ENCODE measurements at regions not wholly inside any gene's neighbourhood (a gene's known extent, or its start where the extent isn't known, plus 50 kb on each side); places are given as distances from the start of the nearest gene placed in this dataset.
A peak's percentile ranks its signal among the peaks of the same experiment; 100 is the strongest.

GRCh38 chr12:19681007-19681406, 241.7 kb downstream of the AEBP2 start:
- H3K4me1 ChIP-seq, result no peaks in the 10 kb centered on the region
- no peak overlapping the region for H3K27ac ChIP-seq
- intact Hi-C loops (cut with DNase I), result no loop called here
- WGBS, 2 donors, result 54 to 77% methylated on average over 3 of the region's 3 CpGs
- H3K36me3 ChIP-seq, result no peaks in the 10 kb centered on the region
- H3K27me3 ChIP-seq, result no peaks in the 10 kb centered on the region
- no peak for TF ChIP-seq CTCF (IDR thresholded peaks at IDR 0.05)
- H3K4me3 ChIP-seq, result no peak overlapping the region
- peaks cover 0 to 39% (median 0%) of the 10 kb centered on the region in 11 donors for H3K9me3 ChIP-seq
- ATAC-seq (no peak), DNase-seq (no peak)

DNA sequence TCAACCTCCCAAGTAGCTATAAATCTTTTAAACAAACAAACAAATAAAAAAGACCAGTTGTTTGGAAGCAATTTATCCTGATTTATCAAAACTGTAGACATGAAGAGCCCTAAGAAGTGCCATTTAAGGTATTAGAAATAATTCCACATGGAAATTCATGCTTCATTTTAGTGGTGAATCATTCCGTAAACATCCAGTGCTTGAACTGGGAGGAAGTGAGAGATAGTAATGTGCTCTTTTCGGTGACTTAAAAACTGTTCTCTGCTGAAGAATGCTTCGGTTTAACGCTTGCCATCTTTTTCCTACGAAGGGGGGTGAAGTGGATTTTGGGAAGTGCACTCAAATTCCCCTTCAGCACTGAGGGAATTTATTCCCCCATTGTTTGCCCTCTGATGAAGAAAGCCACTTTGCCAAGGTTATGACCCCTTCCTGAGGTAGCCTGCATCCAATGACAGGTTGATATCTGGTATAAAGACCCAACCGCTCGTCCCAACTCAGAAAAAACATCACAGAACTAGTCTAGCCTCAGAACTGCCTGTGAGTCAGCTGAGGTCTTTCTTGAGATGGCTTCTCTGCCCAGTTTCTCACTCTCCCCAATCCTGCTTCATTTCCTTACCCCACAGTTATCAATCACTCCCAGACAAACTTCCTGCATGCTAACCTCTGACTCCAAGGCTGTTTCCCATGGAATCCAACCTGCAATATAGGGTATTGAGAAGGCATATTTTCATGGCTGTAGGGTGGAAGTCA, 244.1 kb downstream of the AEBP2 start:
- TF ChIP-seq CTCF (IDR thresholded peaks at IDR 0.05), result no peak
- ATAC-seq (peak in 1 of 8 donors; percentile 29), DNase-seq (no peak)
- intact Hi-C loops (cut with DNase I), result no loop called here
- Histone ChIP-seq H3K27ac (peak overlapping the region in 1 of 10 donors; percentile 15), H3K4me3 (no peak overlapping the region), H3K4me1 (no peaks in the 10 kb centered on the region), H3K36me3 (no peaks in the 10 kb centered on the region), H3K9me3 (peaks cover 0 to 20% (median 0%) of the 10 kb centered on the region in 11 donors), H3K27me3 (no peaks in the 10 kb centered on the region)
- 57 to 71% methylated on average over 7 of the region's 7 CpGs for WGBS, 2 donors

GRCh38 chr12:19687371-19687770, 248.1 kb downstream of the AEBP2 start:
- Histone ChIP-seq H3K4me1 (peaks cover 0 to 7% (median 0%) of the 10 kb centered on the region in 9 donors), H3K27me3 (no peaks in the 10 kb centered on the region), H3K36me3 (no peaks in the 10 kb centered on the region), H3K4me3 (no peak overlapping the region), H3K27ac (no peak overlapping the region), H3K9me3 (peaks cover 0 to 4% (median 0%) of the 10 kb centered on the region in 11 donors)
- WGBS, 2 donors, result 72 to 88% methylated on average over 1 of the region's 1 CpG
- DNase-seq (no peak), ATAC-seq (no peak)
- intact Hi-C loops (cut with DNase I), result no loop called here
- no peak for TF ChIP-seq CTCF (IDR thresholded peaks at IDR 0.05)

GRCh38 chr12:19688532-19688931, 249.2 kb downstream of the AEBP2 start:
- Histone ChIP-seq H3K9me3 (peaks cover 0 to 4% (median 0%) of the 10 kb centered on the region in 11 donors), H3K36me3 (no peaks in the 10 kb centered on the region), H3K4me1 (peaks cover 0 to 7% (median 0%) of the 10 kb centered on the region in 9 donors), H3K27ac (no peak overlapping the region), H3K4me3 (no peak overlapping the region), H3K27me3 (no peaks in the 10 kb centered on the region)
- intact Hi-C loops (cut with DNase I), result no loop called here
- no peak for TF ChIP-seq CTCF (IDR thresholded peaks at IDR 0.05)
- DNase-seq (no peak), ATAC-seq (no peak)
- 86 to 93% methylated on average over 1 of the region's 1 CpG for WGBS, 2 donors

All from heart right ventricle (tissue), 16 donors.